MCF 10A (cell line): ENCODE measurements at regions not wholly inside any gene's neighbourhood (a gene's known extent, or its start where the extent isn't known, plus 50 kb on each side); places are given as distances from the start of the nearest gene placed in this dataset.
"Not testable (repeated sequence)": the region's sequence is repeated elsewhere in the genome, so short reads cannot be mapped to it uniquely, and the experiment has no call there.

Experiments used
- BruUV-seq: library from RNA; stranded (reverse); fragments of 400-500 nt; replicated peaks from 2 replicates; lab custom pipeline; 2021; lab: Mats Ljungman, UMichigan
- CTCF ChIA-PET: fragments of 300-600 bp; sonication (Branson Sonifier 250); formaldehyde crosslinking; extraction: SDS; loops from one replicate; lab custom pipeline; 2021; ENCODE audit warnings: antibody characterized with exemption, inconsistent platforms; lab: Yijun Ruan, JAX
- POLR2A ChIA-PET: fragments of 300-600, 350-650 bp; sonication (Branson Sonifier 250); formaldehyde crosslinking; extraction: SDS; loops from one replicate; lab custom pipeline; 2020; ENCODE audit warnings: antibody characterized with exemption, inconsistent platforms; lab: Yijun Ruan, JAX
- DNase-seq: peaks from one replicate; pipeline ENCODE4 v3.0.0-alpha.2; 2018; ENCODE audit not compliant: unreplicated experiment
- H3K27ac Mint-ChIP-seq: one replicate; pipeline ENCODE4 v1.8.0; 2022; ENCODE audit warnings: mild to moderate bottlenecking, low read depth, mixed read lengths; ENCODE audit not compliant: unreplicated experiment
- H3K27me3 Mint-ChIP-seq: one replicate; pipeline ENCODE4 v1.8.0; 2022; ENCODE audit warnings: mixed read lengths; ENCODE audit not compliant: insufficient read depth, unreplicated experiment
- H3K36me3 Mint-ChIP-seq: one replicate; pipeline ENCODE4 v1.8.0; 2022; ENCODE audit warnings: mild to moderate bottlenecking, moderate library complexity, mixed read lengths; ENCODE audit not compliant: insufficient read depth, unreplicated experiment
- H3K4me1 Mint-ChIP-seq: one replicate; pipeline ENCODE4 v1.8.0; 2022; ENCODE audit warnings: mixed read lengths; ENCODE audit not compliant: insufficient read depth, unreplicated experiment
- H3K4me3 Mint-ChIP-seq: one replicate; pipeline ENCODE4 v1.8.0; 2022; ENCODE audit warnings: mild to moderate bottlenecking, moderate library complexity, mixed read lengths; ENCODE audit not compliant: unreplicated experiment
- H3K9me3 Mint-ChIP-seq: one replicate; pipeline ENCODE4 v1.8.0; 2022; ENCODE audit warnings: mixed read lengths; ENCODE audit not compliant: unreplicated experiment
- intact Hi-C: fragments of 100-400 bp; cut with micrococcal nuclease; formaldehyde crosslinking; loops from 2 replicates; pipeline ENCODE4 v1.14.1; 2022
- TF ChIP-seq, protein P1 (sequence below): fragments of 200-600 bp; IDR thresholded peaks from one replicate; pipeline ENCODE4 v1.8.0; 2022; ENCODE audit warnings: antibody characterized with exemption, mild to moderate bottlenecking; ENCODE audit not compliant: unreplicated experiment

DNA sequence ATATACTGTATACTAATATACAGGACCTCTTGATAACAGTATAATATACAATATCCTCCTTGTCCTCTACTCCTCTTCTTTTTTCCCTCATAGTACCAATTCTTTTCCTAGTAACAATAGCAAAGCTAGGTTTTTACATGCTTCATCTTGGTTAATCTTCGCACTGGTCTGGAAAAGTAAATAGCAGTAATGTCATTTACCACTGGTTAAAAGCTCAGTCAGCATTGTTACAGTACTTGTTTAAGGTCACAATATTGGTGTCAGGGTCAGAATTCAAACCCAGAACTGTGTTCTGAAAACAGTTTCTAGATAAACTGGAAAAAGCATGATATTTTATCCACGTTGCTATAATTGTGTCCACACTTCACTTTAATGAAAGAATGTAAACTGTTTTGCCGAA, 692.4 kb upstream of the CDH6 start:
- BruUV-seq: no TSS peak
- CTCF ChIA-PET: interaction anchor here (0.6 kb wide), 1 partner anchor 213 kb away, joined by 3 read pairs; no protein-coding TSS in a partner anchor
- Mint-ChIP-seq H3K27ac (no peak overlapping the region), H3K36me3 (no peaks in the 10 kb centered on the region), H3K9me3 (no peaks in the 10 kb centered on the region), H3K4me3 (no peak overlapping the region), H3K27me3 (no peaks in the 10 kb centered on the region), H3K4me1 (peaks cover 29% of the 10 kb centered on the region)
- TF ChIP-seq, protein P1, sequence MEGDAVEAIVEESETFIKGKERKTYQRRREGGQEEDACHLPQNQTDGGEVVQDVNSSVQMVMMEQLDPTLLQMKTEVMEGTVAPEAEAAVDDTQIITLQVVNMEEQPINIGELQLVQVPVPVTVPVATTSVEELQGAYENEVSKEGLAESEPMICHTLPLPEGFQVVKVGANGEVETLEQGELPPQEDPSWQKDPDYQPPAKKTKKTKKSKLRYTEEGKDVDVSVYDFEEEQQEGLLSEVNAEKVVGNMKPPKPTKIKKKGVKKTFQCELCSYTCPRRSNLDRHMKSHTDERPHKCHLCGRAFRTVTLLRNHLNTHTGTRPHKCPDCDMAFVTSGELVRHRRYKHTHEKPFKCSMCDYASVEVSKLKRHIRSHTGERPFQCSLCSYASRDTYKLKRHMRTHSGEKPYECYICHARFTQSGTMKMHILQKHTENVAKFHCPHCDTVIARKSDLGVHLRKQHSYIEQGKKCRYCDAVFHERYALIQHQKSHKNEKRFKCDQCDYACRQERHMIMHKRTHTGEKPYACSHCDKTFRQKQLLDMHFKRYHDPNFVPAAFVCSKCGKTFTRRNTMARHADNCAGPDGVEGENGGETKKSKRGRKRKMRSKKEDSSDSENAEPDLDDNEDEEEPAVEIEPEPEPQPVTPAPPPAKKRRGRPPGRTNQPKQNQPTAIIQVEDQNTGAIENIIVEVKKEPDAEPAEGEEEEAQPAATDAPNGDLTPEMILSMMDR: no peak
- no peak for DNase-seq
- intact Hi-C loops: no loop called here
- POLR2A ChIA-PET: interaction anchor here (0.6 kb wide), 1 partner anchor 934 kb away, joined by 3 read pairs; no protein-coding TSS in a partner anchor

DNA sequence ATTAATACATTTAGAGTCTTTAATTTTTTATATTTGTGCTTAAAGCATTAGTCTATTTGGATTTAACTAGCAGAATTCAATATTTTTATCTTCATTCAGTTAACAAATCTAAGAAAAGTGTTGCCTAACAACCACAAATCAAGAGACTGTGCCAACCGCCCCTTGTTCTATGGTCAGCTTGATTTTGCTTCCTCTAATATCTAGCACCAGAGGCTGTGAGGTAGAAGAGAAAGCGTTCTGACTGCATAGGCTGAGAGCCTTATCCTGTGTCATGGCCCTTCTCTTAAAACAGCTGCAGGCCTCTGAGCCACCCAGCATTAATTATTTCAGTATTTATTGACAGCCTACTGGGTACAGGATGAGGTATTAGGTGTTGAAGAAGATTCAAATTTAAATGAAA, 693.0 kb upstream of the CDH6 start:
- Mint-ChIP-seq H3K4me3 (no peak overlapping the region), H3K4me1 (peaks cover 28% of the 10 kb centered on the region), H3K9me3 (no peaks in the 10 kb centered on the region), H3K27me3 (no peaks in the 10 kb centered on the region), H3K36me3 (no peaks in the 10 kb centered on the region), H3K27ac (no peak overlapping the region)
- TF ChIP-seq, protein P1: no peak
- DNase-seq: no peak
- ChIA-PET CTCF (no interaction called here), POLR2A (no interaction called here)
- BruUV-seq: no TSS peak
- intact Hi-C loops: no loop called here

DNA sequence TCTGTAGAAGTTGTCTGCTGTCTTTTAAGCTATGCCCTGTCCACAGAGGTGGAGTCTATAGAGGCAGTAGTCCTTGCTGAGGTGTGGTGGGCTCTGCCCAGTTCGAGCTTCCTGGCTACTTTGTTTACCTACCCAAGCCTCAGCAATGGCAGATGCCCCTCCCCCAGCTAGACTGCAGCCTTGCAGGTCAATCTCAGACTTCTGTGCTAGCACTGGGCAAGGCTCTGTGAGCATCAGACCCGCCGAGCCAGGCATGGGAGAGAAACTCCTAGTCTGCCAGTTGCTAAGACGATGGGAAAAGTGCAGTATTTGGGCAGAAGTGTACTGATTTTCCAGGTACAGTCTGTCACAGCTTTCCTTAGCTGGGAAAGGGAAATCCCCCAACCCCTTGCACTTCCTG, 694.1 kb upstream of the CDH6 start:
- no TSS peak for BruUV-seq
- no peak for DNase-seq
- ChIA-PET CTCF (interaction anchor here (0.6 kb wide), 1 partner anchor 714 kb away, joined by 4 read pairs; no protein-coding TSS in a partner anchor), POLR2A (no interaction called here)
- intact Hi-C loops: no loop called here
- H3K4me3 Mint-ChIP-seq: no peak overlapping the region
- no peaks in the 10 kb centered on the region for H3K27me3 Mint-ChIP-seq
- H3K36me3 Mint-ChIP-seq: no peaks in the 10 kb centered on the region
- TF ChIP-seq, protein P1: no peak
- peaks cover 21% of the 10 kb centered on the region for H3K4me1 Mint-ChIP-seq
- no peak overlapping the region for H3K27ac Mint-ChIP-seq
- H3K9me3 Mint-ChIP-seq: no peaks in the 10 kb centered on the region

DNA sequence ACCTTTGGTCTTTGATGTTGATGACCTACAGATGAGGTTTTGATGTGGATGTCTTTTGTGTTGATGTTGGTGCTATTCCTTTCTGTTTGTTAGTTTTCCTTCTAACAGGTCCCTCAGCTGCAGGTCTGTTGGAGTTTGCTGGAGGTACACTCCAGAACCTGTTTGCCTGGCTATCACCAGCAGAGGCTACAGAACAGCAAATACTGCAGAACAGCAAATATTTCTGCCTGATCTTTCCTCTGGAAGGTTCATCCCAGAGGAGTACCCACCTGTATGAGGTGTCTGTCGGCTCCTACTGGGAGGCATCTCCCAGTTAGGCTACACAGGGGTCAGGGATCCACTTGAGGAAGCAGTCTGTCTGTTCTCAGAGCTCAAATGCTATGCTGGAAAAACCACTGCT, 694.5 kb upstream of the CDH6 start:
- Mint-ChIP-seq H3K27me3 (no peaks in the 10 kb centered on the region), H3K4me1 (peaks cover 18% of the 10 kb centered on the region), H3K4me3 (no peak overlapping the region), H3K27ac (no peak overlapping the region), H3K36me3 (no peaks in the 10 kb centered on the region), H3K9me3 (no peaks in the 10 kb centered on the region)
- CTCF ChIA-PET: interaction anchor here (0.6 to 0.7 kb wide), 2 partner anchors 380 to 714 kb away, joined by 3 to 4 read pairs; no protein-coding TSS in a partner anchor
- DNase-seq: no peak
- intact Hi-C loops: no loop called here
- POLR2A ChIA-PET: no interaction called here
- TF ChIP-seq, protein P1: no peak
- no TSS peak for BruUV-seq

DNA sequence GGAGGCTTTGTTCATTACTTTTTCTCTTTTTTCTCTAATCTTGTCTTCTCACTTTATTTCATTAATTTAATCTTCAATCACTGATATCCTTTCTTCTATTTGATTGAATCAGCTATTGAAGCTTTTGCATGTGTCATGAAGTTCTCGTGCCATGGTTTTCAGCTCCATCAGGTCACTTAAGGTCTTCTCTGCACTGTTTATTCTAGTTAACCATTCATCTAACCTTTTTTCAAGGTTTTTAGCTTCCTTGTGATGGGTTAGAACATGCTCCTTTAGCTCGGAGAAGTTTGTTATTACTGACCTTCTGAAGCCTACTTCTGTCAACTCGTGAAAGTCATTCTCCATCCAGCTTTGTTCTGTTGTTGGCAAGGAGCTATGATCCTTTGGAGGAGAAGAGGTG, 695.0 kb upstream of the CDH6 start:
- H3K27ac Mint-ChIP-seq, H3K36me3 Mint-ChIP-seq, POLR2A ChIA-PET, DNase-seq, H3K27me3 Mint-ChIP-seq, H3K4me3 Mint-ChIP-seq, intact Hi-C loops, BruUV-seq, H3K9me3 Mint-ChIP-seq: not testable (repeated sequence)
- H3K4me1 Mint-ChIP-seq: peaks cover 15% of the 10 kb centered on the region
- CTCF ChIA-PET: interaction anchor here (0.7 kb wide), 1 partner anchor 379 kb away, joined by 3 read pairs; no protein-coding TSS in a partner anchor

DNA sequence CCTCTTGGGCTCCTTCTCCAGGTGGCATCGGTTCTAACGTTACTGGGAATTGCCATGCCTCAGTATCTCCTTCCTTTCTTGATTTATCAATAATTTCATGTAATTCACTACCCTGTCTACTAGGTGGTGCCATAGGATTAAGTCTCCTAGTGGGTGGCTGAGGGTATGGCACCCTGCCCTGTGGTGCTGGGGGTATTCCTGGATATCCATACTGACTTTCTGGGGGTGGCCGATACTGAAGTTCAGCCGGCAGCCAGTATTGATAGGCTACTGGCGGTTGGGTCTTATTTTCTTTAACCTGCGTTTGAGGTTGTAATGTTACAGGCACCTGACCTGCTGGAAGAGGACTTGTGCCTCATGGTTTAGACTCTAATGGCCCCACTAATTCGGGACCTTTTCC, 699.4 kb upstream of the CDH6 start:
- DNase-seq, intact Hi-C loops, H3K36me3 Mint-ChIP-seq, H3K4me3 Mint-ChIP-seq, H3K27ac Mint-ChIP-seq, H3K9me3 Mint-ChIP-seq, POLR2A ChIA-PET, BruUV-seq, H3K4me1 Mint-ChIP-seq, H3K27me3 Mint-ChIP-seq, CTCF ChIA-PET: not testable (repeated sequence)
